ENCODE measurements at regions not wholly inside any gene's neighbourhood (a gene's known extent, or its start where the extent isn't known, plus 50 kb on each side); places are given as distances from the start of the nearest gene placed in this dataset.

DNA sequence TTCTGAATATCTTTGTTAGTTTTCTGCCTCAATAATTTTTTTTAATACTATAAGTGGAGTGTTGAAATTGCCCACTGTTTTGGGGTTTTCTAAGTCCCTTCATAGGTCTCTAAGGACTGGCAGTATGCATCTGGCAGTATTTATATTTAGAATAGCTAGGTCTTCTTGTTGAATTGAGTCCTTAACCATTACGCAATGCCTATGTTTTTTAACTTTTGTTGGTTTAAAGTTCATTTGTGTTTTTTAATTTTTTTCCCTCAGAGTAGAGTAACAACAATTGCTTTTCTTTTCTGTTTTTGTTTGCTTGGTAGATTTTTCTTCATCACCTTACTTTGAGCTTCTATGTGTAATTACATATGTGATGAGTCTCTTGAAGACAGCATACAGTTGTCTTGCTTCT is 375.9 kb upstream of the EYS start:
- TF ChIP-seq, protein P1, sequence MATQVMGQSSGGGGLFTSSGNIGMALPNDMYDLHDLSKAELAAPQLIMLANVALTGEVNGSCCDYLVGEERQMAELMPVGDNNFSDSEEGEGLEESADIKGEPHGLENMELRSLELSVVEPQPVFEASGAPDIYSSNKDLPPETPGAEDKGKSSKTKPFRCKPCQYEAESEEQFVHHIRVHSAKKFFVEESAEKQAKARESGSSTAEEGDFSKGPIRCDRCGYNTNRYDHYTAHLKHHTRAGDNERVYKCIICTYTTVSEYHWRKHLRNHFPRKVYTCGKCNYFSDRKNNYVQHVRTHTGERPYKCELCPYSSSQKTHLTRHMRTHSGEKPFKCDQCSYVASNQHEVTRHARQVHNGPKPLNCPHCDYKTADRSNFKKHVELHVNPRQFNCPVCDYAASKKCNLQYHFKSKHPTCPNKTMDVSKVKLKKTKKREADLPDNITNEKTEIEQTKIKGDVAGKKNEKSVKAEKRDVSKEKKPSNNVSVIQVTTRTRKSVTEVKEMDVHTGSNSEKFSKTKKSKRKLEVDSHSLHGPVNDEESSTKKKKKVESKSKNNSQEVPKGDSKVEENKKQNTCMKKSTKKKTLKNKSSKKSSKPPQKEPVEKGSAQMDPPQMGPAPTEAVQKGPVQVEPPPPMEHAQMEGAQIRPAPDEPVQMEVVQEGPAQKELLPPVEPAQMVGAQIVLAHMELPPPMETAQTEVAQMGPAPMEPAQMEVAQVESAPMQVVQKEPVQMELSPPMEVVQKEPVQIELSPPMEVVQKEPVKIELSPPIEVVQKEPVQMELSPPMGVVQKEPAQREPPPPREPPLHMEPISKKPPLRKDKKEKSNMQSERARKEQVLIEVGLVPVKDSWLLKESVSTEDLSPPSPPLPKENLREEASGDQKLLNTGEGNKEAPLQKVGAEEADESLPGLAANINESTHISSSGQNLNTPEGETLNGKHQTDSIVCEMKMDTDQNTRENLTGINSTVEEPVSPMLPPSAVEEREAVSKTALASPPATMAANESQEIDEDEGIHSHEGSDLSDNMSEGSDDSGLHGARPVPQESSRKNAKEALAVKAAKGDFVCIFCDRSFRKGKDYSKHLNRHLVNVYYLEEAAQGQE (IDR thresholded peaks at IDR 0.05; ENCODE audit: low read depth), result no peak
- TF ChIP-seq TCF12 (IDR thresholded peaks at IDR 0.05; ENCODE audit: low read depth), result no peak
- TF ChIP-seq TAF1 (IDR thresholded peaks at IDR 0.05; ENCODE audit: low read depth), result no peak
- TF ChIP-seq, protein P2, sequence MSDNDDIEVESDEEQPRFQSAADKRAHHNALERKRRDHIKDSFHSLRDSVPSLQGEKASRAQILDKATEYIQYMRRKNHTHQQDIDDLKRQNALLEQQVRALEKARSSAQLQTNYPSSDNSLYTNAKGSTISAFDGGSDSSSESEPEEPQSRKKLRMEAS (IDR thresholded peaks at IDR 0.05), result no peak
- no peak for TF ChIP-seq TEAD4 (IDR thresholded peaks at IDR 0.05)
- no peak for TF ChIP-seq EGR1 (IDR thresholded peaks at IDR 0.05)
- no peak for TF ChIP-seq CREB1 (IDR thresholded peaks at IDR 0.05; ENCODE audit: low read depth)
- TF ChIP-seq RAD21 (IDR thresholded peaks at IDR 0.05; ENCODE audit: low read depth), result no peak
- TF ChIP-seq NFIC (IDR thresholded peaks at IDR 0.05), result no peak
- no peak for TF ChIP-seq ZBTB7A (IDR thresholded peaks at IDR 0.05; ENCODE audit: low read depth)
- TF ChIP-seq, protein P3, sequence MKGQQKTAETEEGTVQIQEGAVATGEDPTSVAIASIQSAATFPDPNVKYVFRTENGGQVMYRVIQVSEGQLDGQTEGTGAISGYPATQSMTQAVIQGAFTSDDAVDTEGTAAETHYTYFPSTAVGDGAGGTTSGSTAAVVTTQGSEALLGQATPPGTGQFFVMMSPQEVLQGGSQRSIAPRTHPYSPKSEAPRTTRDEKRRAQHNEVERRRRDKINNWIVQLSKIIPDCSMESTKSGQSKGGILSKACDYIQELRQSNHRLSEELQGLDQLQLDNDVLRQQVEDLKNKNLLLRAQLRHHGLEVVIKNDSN (IDR thresholded peaks at IDR 0.05), result no peak
- TF ChIP-seq CEBPB (IDR thresholded peaks at IDR 0.05), result no peak
- TF ChIP-seq YY1 (IDR thresholded peaks at IDR 0.05; ENCODE audit: low read depth), result no peak
- TF ChIP-seq FOXM1 (IDR thresholded peaks at IDR 0.05; ENCODE audit: borderline replicate concordance, low read depth), result no peak
- no peak for TF ChIP-seq EP300 (IDR thresholded peaks at IDR 0.05; ENCODE audit: borderline replicate concordance)

DNA sequence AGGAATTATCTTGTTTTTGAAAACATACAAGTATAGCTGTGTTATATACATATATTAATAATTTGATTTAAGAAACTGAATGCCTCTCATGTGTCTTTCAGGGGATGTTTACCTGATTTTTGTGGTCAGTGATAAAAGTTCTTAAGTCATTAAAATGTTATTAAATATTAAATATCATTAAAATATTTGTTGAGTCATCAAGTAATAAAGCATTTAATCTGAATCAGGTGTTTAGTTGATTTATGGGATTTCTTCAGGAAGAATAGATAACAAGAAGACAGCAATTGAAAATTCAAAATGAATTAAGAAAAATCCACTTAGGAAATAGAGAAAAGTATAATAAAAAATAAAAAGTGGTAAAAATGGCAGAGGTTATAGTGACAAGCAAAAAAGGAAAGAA is 361.9 kb upstream of the EYS start:
- TF ChIP-seq CEBPB (IDR thresholded peaks at IDR 0.05) (no peak), EGR1 (IDR thresholded peaks at IDR 0.05) (no peak), FOXM1 (IDR thresholded peaks at IDR 0.05; ENCODE audit: borderline replicate concordance, low read depth) (no peak), YY1 (IDR thresholded peaks at IDR 0.05; ENCODE audit: low read depth) (no peak), NFIC (IDR thresholded peaks at IDR 0.05) (no peak), TEAD4 (IDR thresholded peaks at IDR 0.05) (no peak), CREB1 (IDR thresholded peaks at IDR 0.05; ENCODE audit: low read depth) (no peak), TCF12 (IDR thresholded peaks at IDR 0.05; ENCODE audit: low read depth) (no peak), ZBTB7A (IDR thresholded peaks at IDR 0.05; ENCODE audit: low read depth) (no peak), EP300 (IDR thresholded peaks at IDR 0.05; ENCODE audit: borderline replicate concordance) (no peak), RAD21 (IDR thresholded peaks at IDR 0.05; ENCODE audit: low read depth) (no peak), TAF1 (IDR thresholded peaks at IDR 0.05; ENCODE audit: low read depth) (no peak)
- TF ChIP-seq, protein P1 (IDR thresholded peaks at IDR 0.05; ENCODE audit: low read depth), result no peak
- TF ChIP-seq, protein P3 (IDR thresholded peaks at IDR 0.05), result no peak
- TF ChIP-seq, protein P2 (IDR thresholded peaks at IDR 0.05), result no peak

DNA sequence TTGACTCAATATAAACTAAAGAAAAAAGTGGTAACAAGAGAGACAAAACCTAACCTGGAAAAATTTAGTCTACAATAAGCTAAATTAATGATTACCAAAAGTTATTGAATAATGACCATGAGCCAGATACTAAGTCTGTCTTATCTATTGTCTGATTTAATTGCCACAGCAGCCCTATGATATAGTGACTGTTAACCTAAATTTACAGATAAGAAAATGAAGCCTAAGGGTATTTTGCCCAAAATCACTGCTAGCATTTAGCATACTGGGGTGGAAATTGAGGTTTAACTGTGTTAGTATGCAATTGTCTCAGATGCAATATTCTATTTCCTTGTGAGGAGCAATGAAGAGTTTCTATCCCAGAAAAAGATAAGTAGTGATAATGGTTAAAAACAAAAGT is 361.0 kb upstream of the EYS start:
- no peak for TF ChIP-seq EGR1 (IDR thresholded peaks at IDR 0.05)
- TF ChIP-seq RAD21 (IDR thresholded peaks at IDR 0.05; ENCODE audit: low read depth), result no peak
- TF ChIP-seq FOXM1 (IDR thresholded peaks at IDR 0.05; ENCODE audit: borderline replicate concordance, low read depth), result no peak
- no peak for TF ChIP-seq CEBPB (IDR thresholded peaks at IDR 0.05)
- TF ChIP-seq, protein P1 (IDR thresholded peaks at IDR 0.05; ENCODE audit: low read depth), result no peak
- TF ChIP-seq TCF12 (IDR thresholded peaks at IDR 0.05; ENCODE audit: low read depth), result no peak
- TF ChIP-seq NFIC (IDR thresholded peaks at IDR 0.05), result no peak
- TF ChIP-seq, protein P3 (IDR thresholded peaks at IDR 0.05), result no peak
- no peak for TF ChIP-seq EP300 (IDR thresholded peaks at IDR 0.05; ENCODE audit: borderline replicate concordance)
- TF ChIP-seq TAF1 (IDR thresholded peaks at IDR 0.05; ENCODE audit: low read depth), result no peak
- no peak for TF ChIP-seq YY1 (IDR thresholded peaks at IDR 0.05; ENCODE audit: low read depth)
- TF ChIP-seq, protein P2 (IDR thresholded peaks at IDR 0.05), result no peak
- TF ChIP-seq TEAD4 (IDR thresholded peaks at IDR 0.05), result no peak
- no peak for TF ChIP-seq CREB1 (IDR thresholded peaks at IDR 0.05; ENCODE audit: low read depth)
- TF ChIP-seq ZBTB7A (IDR thresholded peaks at IDR 0.05; ENCODE audit: low read depth), result no peak
